Neural cell (in vitro differentiated cells): ENCODE measurements at regions not wholly inside any gene's neighbourhood (a gene's known extent, or its start where the extent isn't known, plus 50 kb on each side); places are given as distances from the start of the nearest gene placed in this dataset.

ENCODE experiments used
- H2AFZ ChIP-seq: fragments of 200-600, 300-800 bp; sonication (generic), shearing (Covaris generic); 2 replicates; pipeline ENCODE4 v1.6.0; 2014; ENCODE audit warnings: low read depth, mild to moderate bottlenecking, antibody characterized with exemption, low read length, moderate library complexity
- H3F3A ChIP-seq: fragments of 200-600 bp; shearing (Covaris generic); 2 replicates; pipeline ENCODE4 v1.6.1; 2016; ENCODE audit warnings: mild to moderate bottlenecking, moderate library complexity, mixed read lengths, antibody characterized with exemption, low read length; ENCODE audit not compliant: insufficient read depth, poor library complexity, severe bottlenecking
- H3K27ac ChIP-seq: fragments of 200-600, 300-800 bp; sonication (generic), shearing (Covaris generic); 2 replicates; pipeline ENCODE4 v1.5.1; 2014; ENCODE audit warnings: mild to moderate bottlenecking, low read length, moderate library complexity
- H3K27me3 ChIP-seq: fragments of 300-800, 200-600 bp; sonication (generic), shearing (Covaris generic); 2 replicates; pipeline ENCODE4 v1.6.0; 2014; ENCODE audit warnings: mild to moderate bottlenecking, low read depth, low read length, moderate library complexity; ENCODE audit not compliant: insufficient read depth
- H3K36me3 ChIP-seq: fragments of 300-800, 200-600 bp; sonication (generic), shearing (Covaris generic); 2 replicates; pipeline ENCODE4 v1.5.1; 2014; ENCODE audit warnings: mild to moderate bottlenecking, antibody characterized with exemption, low read length, moderate library complexity; ENCODE audit not compliant: insufficient read depth
- H3K4me2 ChIP-seq: fragments of 300-800, 200-600 bp; sonication (generic), shearing (Covaris generic); 2 replicates; pipeline ENCODE4 v1.6.0; 2014; ENCODE audit warnings: mild to moderate bottlenecking, low read length
- H3K4me3 ChIP-seq: fragments of 300-800, 200-600 bp; sonication (generic), shearing (Covaris generic); 2 replicates; pipeline ENCODE4 v1.5.1; 2014; ENCODE audit warnings: mild to moderate bottlenecking, low read length, moderate library complexity
- H3K79me2 ChIP-seq: fragments of 200-600 bp; shearing (Covaris generic); replicated peaks from 2 replicates; pipeline ENCODE4 v1.6.0; 2014; ENCODE audit warnings: mild to moderate bottlenecking, low read length, moderate library complexity; ENCODE audit not compliant: insufficient read depth
- H3K9ac ChIP-seq: fragments of 300-800, 200-600 bp; sonication (generic), shearing (Covaris generic); 2 replicates; pipeline ENCODE4 v1.6.1; 2016; ENCODE audit warnings: mild to moderate bottlenecking, low read length, mixed read lengths
- H3K9me2 ChIP-seq: fragments of 200-600 bp; shearing (Covaris generic); 2 replicates; pipeline ENCODE4 v1.6.1; 2016; ENCODE audit warnings: mild to moderate bottlenecking, low read length, mixed read lengths; ENCODE audit not compliant: insufficient read depth
- H3K9me3 ChIP-seq: fragments of 200-600, 300-800 bp; sonication (generic), shearing (Covaris generic); 2 replicates; pipeline ENCODE4 v1.6.1; 2016; ENCODE audit warnings: mild to moderate bottlenecking, mixed run types, low read length, moderate library complexity, mixed read lengths
- H4K20me1 ChIP-seq: fragments of 200-600 bp; shearing (Covaris generic); 2 replicates; pipeline ENCODE4 v1.6.1; 2016; ENCODE audit warnings: mild to moderate bottlenecking, mixed run types; ENCODE audit not compliant: insufficient read depth
- EP300 ChIP-seq: fragments of 450-650 bp; conservative IDR thresholded peaks from 2 replicates; pipeline ENCODE4 v1.6.1; 2014; ENCODE audit warnings: antibody characterized with exemption, mild to moderate bottlenecking, moderate library complexity; ENCODE audit not compliant: poor library complexity, severe bottlenecking
- EZH2 ChIP-seq: fragments of 200-600, 300-800 bp; shearing (Covaris generic), sonication (generic); IDR thresholded peaks from 2 replicates; pipeline ENCODE4 v1.6.1; 2014; ENCODE audit warnings: antibody characterized with exemption, low read length, borderline replicate concordance, mild to moderate bottlenecking; ENCODE audit not compliant: insufficient read depth, poor library complexity, severe bottlenecking
- MXI1 ChIP-seq: fragments of 450-650 bp; conservative IDR thresholded peaks from 2 replicates; pipeline ENCODE4 v1.6.1; 2014; ENCODE audit warnings: antibody characterized with exemption, mild to moderate bottlenecking; ENCODE audit not compliant: poor library complexity, severe bottlenecking
- POLR2AphosphoS5 ChIP-seq: IDR thresholded peaks from 2 replicates; pipeline ENCODE4 v1.6.1; 2012
- RAD21 ChIP-seq: fragments of 450-650 bp; conservative IDR thresholded peaks from 2 replicates; pipeline ENCODE4 v1.6.1; 2014; ENCODE audit warnings: antibody characterized with exemption, mild to moderate bottlenecking, moderate library complexity
- SMC3 ChIP-seq: fragments of 450-650 bp; conservative IDR thresholded peaks from 2 replicates; pipeline ENCODE4 v1.6.1; 2014; ENCODE audit warnings: antibody characterized with exemption, mild to moderate bottlenecking, moderate library complexity; ENCODE audit not compliant: poor library complexity
- TAF1 ChIP-seq: IDR thresholded peaks from 2 replicates; pipeline ENCODE4 v1.6.1; 2012; ENCODE audit warnings: low read depth
- TF ChIP-seq, protein P1 (sequence below): fragments of 450-650 bp; IDR thresholded peaks from 2 replicates; pipeline ENCODE4 v1.5.1; 2014; ENCODE audit warnings: antibody characterized with exemption, mild to moderate bottlenecking, moderate library complexity; ENCODE audit not compliant: poor library complexity, severe bottlenecking
- TF ChIP-seq, protein P2 (sequence below): IDR thresholded peaks from 2 replicates; pipeline ENCODE4 v1.6.1; 2012; ENCODE audit warnings: borderline replicate concordance

DNA sequence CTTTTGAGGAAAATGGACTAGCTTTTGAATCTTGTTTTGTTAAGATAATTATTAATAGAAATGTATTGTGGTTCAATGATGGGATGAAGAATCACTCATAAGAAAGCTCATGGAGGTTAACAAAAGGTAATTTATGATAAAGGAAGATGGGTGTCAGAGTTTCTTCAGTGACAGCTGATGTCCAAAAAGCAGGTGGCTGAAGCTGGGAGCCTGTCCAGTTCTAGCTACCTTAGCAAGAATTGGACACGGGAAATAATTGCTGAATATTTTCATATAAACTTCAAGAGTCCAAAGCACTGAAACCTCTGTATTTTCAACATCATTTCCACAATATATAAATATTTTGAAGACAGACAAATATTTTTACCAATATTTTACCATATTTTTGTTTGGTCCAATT lies 1505.8 kb upstream of the SLC39A10 start:
- Histone ChIP-seq H3K9me2 (no peaks in the 10 kb centered on the region), H3K27me3 (no peaks in the 10 kb centered on the region), H2AFZ (no peak overlapping the region), H3K9me3 (no peaks in the 10 kb centered on the region), H4K20me1 (no peaks in the 10 kb centered on the region), H3K4me3 (no peak overlapping the region), H3K9ac (no peak overlapping the region), H3F3A (no peaks in the 10 kb centered on the region), H3K4me2 (no peak overlapping the region), H3K79me2 (no peaks in the 10 kb centered on the region), H3K27ac (no peak overlapping the region), H3K36me3 (no peaks in the 10 kb centered on the region)
- TF ChIP-seq MXI1, result no peak
- TF ChIP-seq EZH2, result no peak
- TF ChIP-seq RAD21, result no peak
- TF ChIP-seq POLR2AphosphoS5, result no peak

DNA sequence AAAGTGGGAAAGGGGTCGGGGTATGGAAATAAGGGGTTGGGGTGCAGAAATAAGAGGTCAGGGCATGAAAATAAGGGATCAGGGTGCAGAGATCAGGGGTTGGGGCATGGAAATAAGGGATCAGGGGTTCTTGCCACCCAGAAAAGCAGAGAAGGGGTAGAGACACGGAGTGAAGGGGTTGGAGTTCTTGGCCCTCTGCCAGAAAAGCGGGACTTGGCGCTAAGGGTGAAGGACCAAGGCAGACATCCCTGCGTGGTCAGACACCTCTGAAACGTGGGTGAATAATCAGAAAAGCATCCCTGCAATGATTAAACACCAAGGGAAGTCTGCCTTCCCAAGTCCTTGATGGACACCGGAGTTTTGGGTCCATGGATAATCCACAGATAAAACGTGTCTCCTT lies 1521.6 kb upstream of the SLC39A10 start:
- H3K4me2 ChIP-seq, result no peak overlapping the region
- no peaks in the 10 kb centered on the region for H3K27me3 ChIP-seq
- no peak overlapping the region for H3K9ac ChIP-seq
- no peaks in the 10 kb centered on the region for H3K9me3 ChIP-seq
- H3K4me3 ChIP-seq, result no peak overlapping the region
- no peaks in the 10 kb centered on the region for H4K20me1 ChIP-seq
- no peaks in the 10 kb centered on the region for H3K9me2 ChIP-seq
- no peaks in the 10 kb centered on the region for H3F3A ChIP-seq
- H3K27ac ChIP-seq, result no peak overlapping the region
- no peaks in the 10 kb centered on the region for H3K36me3 ChIP-seq
- no peak overlapping the region for H2AFZ ChIP-seq
- TF ChIP-seq TAF1, result no peak
- H3K79me2 ChIP-seq, result no peaks in the 10 kb centered on the region

DNA sequence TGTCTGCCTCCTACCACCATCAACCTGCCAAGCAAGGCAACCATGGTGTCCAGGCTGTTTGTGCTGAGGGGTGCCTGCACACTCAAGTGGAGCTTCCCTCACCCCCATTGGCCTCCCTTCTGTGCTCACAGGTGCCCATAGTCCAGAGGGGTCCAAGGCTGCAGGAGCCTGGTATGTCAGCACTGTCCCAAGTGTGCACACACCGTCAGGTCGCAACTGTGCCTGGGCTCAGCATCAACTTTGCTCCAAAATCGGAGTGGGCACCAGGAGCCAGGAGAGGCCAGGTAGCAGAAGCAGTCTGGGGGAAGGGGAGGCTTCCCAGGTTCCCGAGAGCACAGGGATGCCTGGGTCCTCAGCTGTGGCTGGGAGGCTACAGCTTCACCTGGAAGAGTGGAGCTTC lies 1528.2 kb upstream of the SLC39A10 start:
- Histone ChIP-seq H3K36me3 (no peaks in the 10 kb centered on the region), H3K4me2 (no peak overlapping the region), H3K27me3 (no peaks in the 10 kb centered on the region), H3K9me3 (peaks cover 12% of the 10 kb centered on the region), H3K27ac (no peak overlapping the region), H3F3A (no peaks in the 10 kb centered on the region), H3K79me2 (no peaks in the 10 kb centered on the region), H2AFZ (no peak overlapping the region), H3K9me2 (no peaks in the 10 kb centered on the region), H3K9ac (no peak overlapping the region), H3K4me3 (no peak overlapping the region), H4K20me1 (no peaks in the 10 kb centered on the region)
- no peak for TF ChIP-seq RAD21
- TF ChIP-seq, protein P1, sequence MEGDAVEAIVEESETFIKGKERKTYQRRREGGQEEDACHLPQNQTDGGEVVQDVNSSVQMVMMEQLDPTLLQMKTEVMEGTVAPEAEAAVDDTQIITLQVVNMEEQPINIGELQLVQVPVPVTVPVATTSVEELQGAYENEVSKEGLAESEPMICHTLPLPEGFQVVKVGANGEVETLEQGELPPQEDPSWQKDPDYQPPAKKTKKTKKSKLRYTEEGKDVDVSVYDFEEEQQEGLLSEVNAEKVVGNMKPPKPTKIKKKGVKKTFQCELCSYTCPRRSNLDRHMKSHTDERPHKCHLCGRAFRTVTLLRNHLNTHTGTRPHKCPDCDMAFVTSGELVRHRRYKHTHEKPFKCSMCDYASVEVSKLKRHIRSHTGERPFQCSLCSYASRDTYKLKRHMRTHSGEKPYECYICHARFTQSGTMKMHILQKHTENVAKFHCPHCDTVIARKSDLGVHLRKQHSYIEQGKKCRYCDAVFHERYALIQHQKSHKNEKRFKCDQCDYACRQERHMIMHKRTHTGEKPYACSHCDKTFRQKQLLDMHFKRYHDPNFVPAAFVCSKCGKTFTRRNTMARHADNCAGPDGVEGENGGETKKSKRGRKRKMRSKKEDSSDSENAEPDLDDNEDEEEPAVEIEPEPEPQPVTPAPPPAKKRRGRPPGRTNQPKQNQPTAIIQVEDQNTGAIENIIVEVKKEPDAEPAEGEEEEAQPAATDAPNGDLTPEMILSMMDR, result no peak
- no peak for TF ChIP-seq POLR2AphosphoS5
- TF ChIP-seq EP300, result no peak
- no peak for TF ChIP-seq MXI1
- TF ChIP-seq, protein P2, sequence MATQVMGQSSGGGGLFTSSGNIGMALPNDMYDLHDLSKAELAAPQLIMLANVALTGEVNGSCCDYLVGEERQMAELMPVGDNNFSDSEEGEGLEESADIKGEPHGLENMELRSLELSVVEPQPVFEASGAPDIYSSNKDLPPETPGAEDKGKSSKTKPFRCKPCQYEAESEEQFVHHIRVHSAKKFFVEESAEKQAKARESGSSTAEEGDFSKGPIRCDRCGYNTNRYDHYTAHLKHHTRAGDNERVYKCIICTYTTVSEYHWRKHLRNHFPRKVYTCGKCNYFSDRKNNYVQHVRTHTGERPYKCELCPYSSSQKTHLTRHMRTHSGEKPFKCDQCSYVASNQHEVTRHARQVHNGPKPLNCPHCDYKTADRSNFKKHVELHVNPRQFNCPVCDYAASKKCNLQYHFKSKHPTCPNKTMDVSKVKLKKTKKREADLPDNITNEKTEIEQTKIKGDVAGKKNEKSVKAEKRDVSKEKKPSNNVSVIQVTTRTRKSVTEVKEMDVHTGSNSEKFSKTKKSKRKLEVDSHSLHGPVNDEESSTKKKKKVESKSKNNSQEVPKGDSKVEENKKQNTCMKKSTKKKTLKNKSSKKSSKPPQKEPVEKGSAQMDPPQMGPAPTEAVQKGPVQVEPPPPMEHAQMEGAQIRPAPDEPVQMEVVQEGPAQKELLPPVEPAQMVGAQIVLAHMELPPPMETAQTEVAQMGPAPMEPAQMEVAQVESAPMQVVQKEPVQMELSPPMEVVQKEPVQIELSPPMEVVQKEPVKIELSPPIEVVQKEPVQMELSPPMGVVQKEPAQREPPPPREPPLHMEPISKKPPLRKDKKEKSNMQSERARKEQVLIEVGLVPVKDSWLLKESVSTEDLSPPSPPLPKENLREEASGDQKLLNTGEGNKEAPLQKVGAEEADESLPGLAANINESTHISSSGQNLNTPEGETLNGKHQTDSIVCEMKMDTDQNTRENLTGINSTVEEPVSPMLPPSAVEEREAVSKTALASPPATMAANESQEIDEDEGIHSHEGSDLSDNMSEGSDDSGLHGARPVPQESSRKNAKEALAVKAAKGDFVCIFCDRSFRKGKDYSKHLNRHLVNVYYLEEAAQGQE, result no peak
- no peak for TF ChIP-seq EZH2
- no peak for TF ChIP-seq SMC3
- TF ChIP-seq TAF1, result no peak
